GM13977 (cell line): ENCODE measurements at regions not wholly inside any gene's neighbourhood (a gene's known extent, or its start where the extent isn't known, plus 50 kb on each side); places are given as distances from the start of the nearest gene placed in this dataset.

Experiments used
- DNase-seq: peaks from one replicate; pipeline ENCODE4 v3.0.0; 2012; ENCODE audit warnings: low spot score
- in situ Hi-C: fragments of 300-500 bp; cut with MboI; formaldehyde crosslinking; loops from one replicate; pipeline ENCODE4 v1.12.0; 2022; ENCODE audit warnings: low sequenced_read_pairs, low pct_unique_long_range_greater_than_20kb, mixed read lengths, inconsistent platforms; ENCODE audit not compliant: unreplicated experiment
- TF ChIP-seq, protein P1 (sequence below): IDR thresholded peaks from 2 replicates; pipeline ENCODE4 v1.5.1; 2012; ENCODE audit warnings: mild to moderate bottlenecking, control low read depth; ENCODE audit not compliant: insufficient read depth; ENCODE audit errors: extremely low read depth, missing control alignments

DNA sequence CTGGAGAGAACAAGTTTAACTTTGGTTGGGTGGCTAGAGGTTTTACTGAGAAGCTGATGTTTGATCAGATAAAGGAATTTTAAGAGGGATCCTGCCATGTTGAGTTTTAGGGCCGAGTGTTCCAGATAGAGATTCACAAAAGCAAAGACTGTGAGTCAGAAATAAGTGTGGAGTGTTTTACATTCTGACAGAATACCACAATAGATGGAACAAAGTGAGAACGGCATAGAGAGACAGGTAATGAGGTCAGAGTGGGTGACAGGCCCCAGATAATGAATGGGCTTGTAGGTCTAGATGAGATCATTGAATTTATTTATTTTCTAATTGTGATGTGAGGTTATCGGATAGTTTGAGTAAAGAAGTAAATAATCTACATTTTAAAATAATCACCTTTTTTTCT is 502.6 kb downstream of the EPHA5 start:
- in situ Hi-C loops: no loop called here
- TF ChIP-seq, protein P1, sequence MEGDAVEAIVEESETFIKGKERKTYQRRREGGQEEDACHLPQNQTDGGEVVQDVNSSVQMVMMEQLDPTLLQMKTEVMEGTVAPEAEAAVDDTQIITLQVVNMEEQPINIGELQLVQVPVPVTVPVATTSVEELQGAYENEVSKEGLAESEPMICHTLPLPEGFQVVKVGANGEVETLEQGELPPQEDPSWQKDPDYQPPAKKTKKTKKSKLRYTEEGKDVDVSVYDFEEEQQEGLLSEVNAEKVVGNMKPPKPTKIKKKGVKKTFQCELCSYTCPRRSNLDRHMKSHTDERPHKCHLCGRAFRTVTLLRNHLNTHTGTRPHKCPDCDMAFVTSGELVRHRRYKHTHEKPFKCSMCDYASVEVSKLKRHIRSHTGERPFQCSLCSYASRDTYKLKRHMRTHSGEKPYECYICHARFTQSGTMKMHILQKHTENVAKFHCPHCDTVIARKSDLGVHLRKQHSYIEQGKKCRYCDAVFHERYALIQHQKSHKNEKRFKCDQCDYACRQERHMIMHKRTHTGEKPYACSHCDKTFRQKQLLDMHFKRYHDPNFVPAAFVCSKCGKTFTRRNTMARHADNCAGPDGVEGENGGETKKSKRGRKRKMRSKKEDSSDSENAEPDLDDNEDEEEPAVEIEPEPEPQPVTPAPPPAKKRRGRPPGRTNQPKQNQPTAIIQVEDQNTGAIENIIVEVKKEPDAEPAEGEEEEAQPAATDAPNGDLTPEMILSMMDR: no peak
- DNase-seq: no peak

DNA sequence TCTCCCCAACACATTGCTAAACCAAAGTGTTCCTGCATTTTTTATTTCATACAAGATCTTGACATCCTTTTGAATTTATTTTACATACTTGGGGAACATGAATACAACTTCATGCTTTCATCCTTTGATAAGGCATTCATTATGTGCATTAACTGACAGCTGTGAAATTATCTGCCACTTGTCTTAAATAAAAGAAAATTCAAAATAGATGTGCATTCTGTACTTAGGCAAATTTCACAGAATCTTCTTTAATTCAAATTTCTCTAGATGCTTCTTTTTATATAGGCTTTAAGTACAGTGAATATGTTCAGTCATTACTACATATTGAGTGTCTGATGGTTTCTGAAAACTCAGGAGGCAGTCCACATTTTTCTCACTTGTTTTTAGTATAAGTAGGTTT is 518.1 kb downstream of the EPHA5 start:
- in situ Hi-C loops: no loop called here
- TF ChIP-seq, protein P1: no peak
- no peak for DNase-seq

DNA sequence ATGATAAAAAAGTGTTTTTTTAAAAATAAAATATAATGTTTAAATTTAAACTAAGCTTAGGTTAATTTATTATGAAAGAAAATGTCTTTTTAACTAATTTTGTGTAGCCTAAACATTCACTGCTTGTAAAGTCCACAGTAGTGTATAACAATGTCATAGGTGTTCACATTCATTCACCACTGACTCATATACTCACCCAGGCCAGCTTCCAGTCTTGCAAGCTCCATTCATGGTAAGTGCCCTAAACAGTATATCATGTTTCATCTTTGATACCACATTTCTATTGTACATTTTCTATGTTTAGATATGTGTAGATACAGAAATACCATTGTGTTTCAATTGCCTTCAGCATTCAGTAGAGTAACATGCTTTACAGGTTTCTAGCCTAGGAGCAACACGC is 530.3 kb downstream of the EPHA5 start:
- in situ Hi-C loops: no loop called here
- no peak for DNase-seq
- TF ChIP-seq, protein P1: no peak

DNA sequence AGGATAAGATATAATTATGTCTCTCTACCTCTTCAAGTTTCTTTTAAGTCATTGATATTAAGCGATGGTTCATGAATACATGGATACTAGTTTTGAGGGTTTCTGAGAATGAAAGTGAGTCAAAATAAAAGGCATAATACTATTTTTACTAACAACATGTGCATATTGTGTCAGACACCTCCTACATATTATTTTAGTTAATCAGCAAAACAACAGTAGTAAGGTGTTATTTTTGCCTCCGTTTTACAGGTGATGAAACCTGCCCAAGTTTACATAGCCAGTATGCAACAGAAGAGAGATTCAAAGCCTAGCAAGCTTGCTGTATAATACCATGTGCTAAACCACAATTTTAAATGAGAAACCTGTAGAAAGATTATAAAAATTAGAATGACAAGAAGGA is 544.1 kb downstream of the EPHA5 start:
- TF ChIP-seq, protein P1: no peak
- in situ Hi-C loops: no loop called here

DNA sequence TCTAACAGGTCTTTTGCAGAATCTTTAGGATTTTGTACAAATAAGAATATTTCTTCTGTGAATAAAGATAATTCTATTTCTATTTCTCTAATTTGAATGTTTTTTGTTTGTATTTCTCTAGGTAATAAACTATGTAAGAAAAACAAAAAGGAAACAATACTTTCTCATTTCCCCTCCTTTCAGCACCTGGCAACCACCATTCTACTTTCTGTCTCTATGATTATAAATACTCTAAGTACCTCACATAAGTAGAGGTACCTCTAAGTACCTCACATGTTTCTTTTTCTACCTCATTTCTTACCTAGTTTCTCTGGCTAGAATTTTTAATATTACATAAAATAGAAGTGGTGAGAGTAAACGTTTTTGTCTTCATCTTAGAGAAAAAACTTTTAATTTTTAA is 550.0 kb downstream of the EPHA5 start:
- no peak for DNase-seq
- TF ChIP-seq, protein P1: no peak
- in situ Hi-C loops: no loop called here

More for the DNA sequence above, 544.1 kb downstream of the EPHA5 start:
- no peak for DNase-seq

DNA sequence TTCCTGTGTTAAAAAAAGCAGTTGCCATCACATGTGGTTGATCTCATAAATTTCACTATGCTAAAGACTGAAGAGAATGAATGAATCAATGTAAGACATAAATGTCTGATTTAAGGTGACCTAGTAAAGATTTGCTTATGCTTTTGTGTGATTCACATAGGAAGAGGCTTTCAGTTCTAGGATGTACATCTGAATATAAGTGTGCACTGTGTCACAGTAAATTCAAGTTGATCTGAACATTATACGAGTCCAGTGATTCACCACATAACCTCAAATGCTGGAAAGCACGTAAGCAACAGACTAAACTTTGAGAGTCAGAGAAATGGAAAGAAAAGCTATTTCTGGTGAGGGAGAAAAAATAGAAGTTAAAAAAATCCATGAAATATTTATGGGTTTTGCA is 567.9 kb downstream of the EPHA5 start:
- TF ChIP-seq, protein P1: no peak
- in situ Hi-C loops: no loop called here
- no peak for DNase-seq

DNA sequence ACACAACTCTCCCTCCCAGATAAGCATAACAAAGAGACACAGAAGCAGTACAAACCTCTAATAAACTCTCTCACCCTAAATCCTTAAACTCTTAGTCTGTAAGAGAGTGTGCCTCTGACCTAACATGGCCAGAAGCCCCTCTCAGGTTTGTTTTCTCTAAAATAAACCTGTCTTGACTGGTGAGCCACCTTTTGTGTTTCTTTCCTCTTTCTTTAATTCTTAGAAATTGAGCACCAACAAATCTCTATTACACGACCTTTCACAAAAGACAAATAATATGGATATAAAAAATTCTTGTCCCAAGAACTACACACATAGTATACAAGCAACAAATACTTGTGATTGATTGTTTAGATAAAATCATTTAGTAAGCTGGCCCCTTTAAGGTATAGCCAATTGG is 573.7 kb downstream of the EPHA5 start:
- TF ChIP-seq, protein P1: no peak
- in situ Hi-C loops: no loop called here
- no peak for DNase-seq
